Hepatocyte (in vitro differentiated cells): ENCODE measurements at regions not wholly inside any gene's neighbourhood (a gene's known extent, or its start where the extent isn't known, plus 50 kb on each side); places are given as distances from the start of the nearest gene placed in this dataset.

ENCODE experiments used
- EZH2 ChIP-seq: fragments of 200-600 bp; sonication (generic); IDR thresholded peaks from 2 replicates; pipeline ENCODE4 v1.6.1; 2016; ENCODE audit warnings: antibody characterized with exemption, mild to moderate bottlenecking, borderline replicate concordance
- EZH2phosphoT487 ChIP-seq: fragments of 200-600 bp; sonication (generic); IDR thresholded peaks from one replicate; pipeline ENCODE4 v1.6.1; 2018; ENCODE audit warnings: antibody characterized with exemption, mild to moderate bottlenecking, low read depth, moderate library complexity; ENCODE audit not compliant: unreplicated experiment, severe bottlenecking
- TF ChIP-seq, protein P1 (sequence below): fragments of 200-600 bp; sonication (generic); IDR thresholded peaks from 2 replicates; pipeline ENCODE4 v1.5.1; 2016; ENCODE audit warnings: antibody characterized with exemption, mild to moderate bottlenecking; ENCODE audit not compliant: poor library complexity

- TF ChIP-seq, protein P1, sequence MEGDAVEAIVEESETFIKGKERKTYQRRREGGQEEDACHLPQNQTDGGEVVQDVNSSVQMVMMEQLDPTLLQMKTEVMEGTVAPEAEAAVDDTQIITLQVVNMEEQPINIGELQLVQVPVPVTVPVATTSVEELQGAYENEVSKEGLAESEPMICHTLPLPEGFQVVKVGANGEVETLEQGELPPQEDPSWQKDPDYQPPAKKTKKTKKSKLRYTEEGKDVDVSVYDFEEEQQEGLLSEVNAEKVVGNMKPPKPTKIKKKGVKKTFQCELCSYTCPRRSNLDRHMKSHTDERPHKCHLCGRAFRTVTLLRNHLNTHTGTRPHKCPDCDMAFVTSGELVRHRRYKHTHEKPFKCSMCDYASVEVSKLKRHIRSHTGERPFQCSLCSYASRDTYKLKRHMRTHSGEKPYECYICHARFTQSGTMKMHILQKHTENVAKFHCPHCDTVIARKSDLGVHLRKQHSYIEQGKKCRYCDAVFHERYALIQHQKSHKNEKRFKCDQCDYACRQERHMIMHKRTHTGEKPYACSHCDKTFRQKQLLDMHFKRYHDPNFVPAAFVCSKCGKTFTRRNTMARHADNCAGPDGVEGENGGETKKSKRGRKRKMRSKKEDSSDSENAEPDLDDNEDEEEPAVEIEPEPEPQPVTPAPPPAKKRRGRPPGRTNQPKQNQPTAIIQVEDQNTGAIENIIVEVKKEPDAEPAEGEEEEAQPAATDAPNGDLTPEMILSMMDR, result no peak
- TF ChIP-seq EZH2 (no peak), EZH2phosphoT487 (no peak)
Observed at GRCh38 chr7:85520175-85520574, 333.3 kb upstream of the SEMA3D start.
